Keratinocyte (primary cell): ENCODE measurements at regions not wholly inside any gene's neighbourhood (a gene's known extent, or its start where the extent isn't known, plus 50 kb on each side); places are given as distances from the start of the nearest gene placed in this dataset.

ENCODE experiments used
- EZH2 ChIP-seq: IDR thresholded peaks from one replicate; pipeline ENCODE4 v1.6.1; 2012; ENCODE audit warnings: inconsistent platforms, mild to moderate bottlenecking, low read length, moderate library complexity
- TF ChIP-seq, protein P1 (sequence below), 3 experiments: IDR thresholded peaks in 1 of 3; conservative IDR thresholded peaks in 1 of 3; optimal IDR thresholded peaks in 1 of 3; 2 replicates in 2 of 3; 3 replicates in 1 of 3; pipeline versions ENCODE3 to v1.5.1; 2011; ENCODE audit warnings: low read length in 3 of 3, mild to moderate bottlenecking in 3 of 3, moderate library complexity in 2 of 3, control low read depth in 1 of 3, inconsistent platforms in 1 of 3; ENCODE audit not compliant: insufficient read depth in 2 of 3; ENCODE audit errors: extremely low read depth in 1 of 3

DNA sequence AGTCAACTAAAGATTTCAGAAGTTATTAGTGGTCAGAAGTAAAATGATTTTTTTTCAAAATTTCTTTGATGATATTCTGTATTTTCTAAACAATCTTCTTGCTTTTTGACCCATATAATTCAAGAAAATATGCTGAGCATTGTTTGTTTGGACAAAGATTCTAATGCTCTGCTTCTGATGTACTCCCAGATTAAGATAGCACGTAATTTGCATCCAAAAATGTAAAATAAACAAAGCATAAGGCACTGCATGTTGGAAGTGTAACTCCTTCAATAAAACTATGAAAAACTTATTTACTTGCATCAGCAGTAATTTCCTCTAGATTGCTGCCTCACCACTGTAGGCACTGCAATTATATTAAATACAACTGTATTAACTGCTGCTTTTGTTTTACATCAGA is 1054.1 kb downstream of the TTLL7 start:
- TF ChIP-seq, protein P1, sequence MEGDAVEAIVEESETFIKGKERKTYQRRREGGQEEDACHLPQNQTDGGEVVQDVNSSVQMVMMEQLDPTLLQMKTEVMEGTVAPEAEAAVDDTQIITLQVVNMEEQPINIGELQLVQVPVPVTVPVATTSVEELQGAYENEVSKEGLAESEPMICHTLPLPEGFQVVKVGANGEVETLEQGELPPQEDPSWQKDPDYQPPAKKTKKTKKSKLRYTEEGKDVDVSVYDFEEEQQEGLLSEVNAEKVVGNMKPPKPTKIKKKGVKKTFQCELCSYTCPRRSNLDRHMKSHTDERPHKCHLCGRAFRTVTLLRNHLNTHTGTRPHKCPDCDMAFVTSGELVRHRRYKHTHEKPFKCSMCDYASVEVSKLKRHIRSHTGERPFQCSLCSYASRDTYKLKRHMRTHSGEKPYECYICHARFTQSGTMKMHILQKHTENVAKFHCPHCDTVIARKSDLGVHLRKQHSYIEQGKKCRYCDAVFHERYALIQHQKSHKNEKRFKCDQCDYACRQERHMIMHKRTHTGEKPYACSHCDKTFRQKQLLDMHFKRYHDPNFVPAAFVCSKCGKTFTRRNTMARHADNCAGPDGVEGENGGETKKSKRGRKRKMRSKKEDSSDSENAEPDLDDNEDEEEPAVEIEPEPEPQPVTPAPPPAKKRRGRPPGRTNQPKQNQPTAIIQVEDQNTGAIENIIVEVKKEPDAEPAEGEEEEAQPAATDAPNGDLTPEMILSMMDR (optimal IDR thresholded peaks at IDR 0.05 in 1 of 3, IDR thresholded peaks at IDR 0.05 in 1 of 3, conservative IDR thresholded peaks at IDR 0.05 in 1 of 3; ENCODE audit: extremely low read depth in 1 of 3, insufficient read depth in 2 of 3, low read length in 3 of 3) = no peak
- no peak for TF ChIP-seq EZH2
